Caco-2 (cell line): ENCODE measurements at regions not wholly inside any gene's neighbourhood (a gene's known extent, or its start where the extent isn't known, plus 50 kb on each side); places are given as distances from the start of the nearest gene placed in this dataset.

Experiments used
- BruUV-seq: library from RNA; stranded (reverse); fragments of 400-500 nt; replicated peaks from 2 replicates; lab custom pipeline; 2021; lab: Mats Ljungman, UMichigan
- CTCF ChIA-PET: fragments of 300-600 bp; sonication (Branson Sonifier 250); formaldehyde crosslinking; loops from one replicate; lab custom pipeline; 2022; ENCODE audit warnings: antibody characterized with exemption; lab: Charles Lee
- POLR2A ChIA-PET: fragments of 300-600 bp; sonication (Branson Sonifier 250); formaldehyde crosslinking; loops from one replicate; lab custom pipeline; 2022; ENCODE audit warnings: antibody characterized with exemption; lab: Charles Lee
- DNase-seq, 2 experiments: peaks; one replicate each; pipeline versions ENCODE4 v3.0.0 to v3.0.0-alpha.2; 2020 to 2022
- H3K27me3 ChIP-seq: replicated peaks from 2 replicates; pipeline ENCODE4 v1.6.0; 2011; ENCODE audit warnings: low read length; ENCODE audit not compliant: control insufficient read depth, insufficient read depth
- H3K36me3 ChIP-seq: 2 replicates; pipeline ENCODE4 v1.5.1; 2011; ENCODE audit warnings: low read length; ENCODE audit not compliant: control insufficient read depth, insufficient read depth
- H3K4me1 ChIP-seq: fragments of 250-450 bp; sonication (Bioruptor Pico); 2 replicates; pipeline ENCODE4 v1.5.1; 2020; ENCODE audit warnings: mild to moderate bottlenecking
- H3K4me3 ChIP-seq: 2 replicates; pipeline ENCODE4 v1.5.1; 2011; ENCODE audit warnings: low read depth, mild to moderate bottlenecking, control low read depth, low read length
- H3K9me3 ChIP-seq: fragments of 250-450 bp; sonication (Bioruptor Pico); 2 replicates; pipeline ENCODE4 v1.5.1; 2020; ENCODE audit warnings: mild to moderate bottlenecking, moderate library complexity
- H3K27ac Mint-ChIP-seq: one replicate; pipeline ENCODE4 v1.8.0; 2022; ENCODE audit warnings: mixed read lengths; ENCODE audit not compliant: unreplicated experiment
- H3K27me3 Mint-ChIP-seq: one replicate; pipeline ENCODE4 v1.8.0; 2022; ENCODE audit warnings: mixed read lengths; ENCODE audit not compliant: insufficient read depth, unreplicated experiment
- H3K36me3 Mint-ChIP-seq: one replicate; pipeline ENCODE4 v1.8.0; 2022; ENCODE audit warnings: mild to moderate bottlenecking, mixed read lengths; ENCODE audit not compliant: insufficient read depth, unreplicated experiment
- H3K4me1 Mint-ChIP-seq: one replicate; pipeline ENCODE4 v1.8.0; 2022; ENCODE audit warnings: low read depth, mixed read lengths; ENCODE audit not compliant: unreplicated experiment
- H3K4me3 Mint-ChIP-seq: one replicate; pipeline ENCODE4 v1.8.0; 2022; ENCODE audit warnings: mild to moderate bottlenecking, moderate library complexity, mixed read lengths; ENCODE audit not compliant: unreplicated experiment
- H3K9me3 Mint-ChIP-seq: one replicate; pipeline ENCODE4 v1.8.0; 2022; ENCODE audit warnings: mixed read lengths; ENCODE audit not compliant: unreplicated experiment
- CTCF ChIP-seq, 2 experiments: fragments of 200-600 bp in 1 of 2; IDR thresholded peaks; 1 replicate in 1 of 2; 2 replicates in 1 of 2; pipeline versions ENCODE4 v1.5.1 to v1.8.0; 2011 to 2022; ENCODE audit warnings: antibody characterized with exemption in 1 of 2, control low read depth in 1 of 2, inconsistent platforms in 1 of 2, low read depth in 1 of 2, low read length in 1 of 2, mild to moderate bottlenecking in 1 of 2, moderate library complexity in 1 of 2; ENCODE audit not compliant: insufficient read depth in 1 of 2, severe bottlenecking in 1 of 2, unreplicated experiment in 1 of 2
- intact Hi-C: fragments of 100-400 bp; cut with micrococcal nuclease; formaldehyde crosslinking; loops from one replicate; pipeline ENCODE4 v1.10.0; 2022; ENCODE audit not compliant: unreplicated experiment

GRCh38 chr2:82657106-82657505 is 1802.0 kb downstream of the SUCLG1 start:
- Mint-ChIP-seq H3K4me1 (no peaks in the 10 kb centered on the region), H3K4me3 (no peak overlapping the region), H3K36me3 (no peaks in the 10 kb centered on the region), H3K27me3 (no peaks in the 10 kb centered on the region), H3K27ac (no peak overlapping the region), H3K9me3 (no peaks in the 10 kb centered on the region)
- no peaks in the 10 kb centered on the region for H3K36me3 ChIP-seq
- no peak for DNase-seq
- no peaks in the 10 kb centered on the region for H3K9me3 ChIP-seq
- ChIA-PET POLR2A (no interaction called here), CTCF (no interaction called here)
- H3K4me3 ChIP-seq: no peak overlapping the region
- intact Hi-C loops: no loop called here
- no peaks in the 10 kb centered on the region for H3K27me3 ChIP-seq
- TF ChIP-seq CTCF (IDR thresholded peaks at IDR 0.05; ENCODE audit: insufficient read depth in 1 of 2, low read depth in 1 of 2, low read length in 1 of 2, severe bottlenecking in 1 of 2, unreplicated experiment in 1 of 2): no peak
- no TSS peak for BruUV-seq
- H3K4me1 ChIP-seq: no peaks in the 10 kb centered on the region

GRCh38 chr2:82656420-82656819 is 1802.7 kb downstream of the SUCLG1 start:
- no peaks in the 10 kb centered on the region for H3K36me3 ChIP-seq
- no peak overlapping the region for H3K27ac Mint-ChIP-seq
- no peaks in the 10 kb centered on the region for H3K27me3 ChIP-seq
- CTCF ChIA-PET: no interaction called here
- TF ChIP-seq CTCF (IDR thresholded peaks at IDR 0.05; ENCODE audit: insufficient read depth in 1 of 2, low read depth in 1 of 2, low read length in 1 of 2, severe bottlenecking in 1 of 2, unreplicated experiment in 1 of 2): no peak
- no peaks in the 10 kb centered on the region for H3K27me3 Mint-ChIP-seq
- no peak for DNase-seq
- POLR2A ChIA-PET: no interaction called here
- no peaks in the 10 kb centered on the region for H3K4me1 Mint-ChIP-seq
- no peak overlapping the region for H3K4me3 ChIP-seq
- no peaks in the 10 kb centered on the region for H3K36me3 Mint-ChIP-seq
- H3K9me3 Mint-ChIP-seq: no peaks in the 10 kb centered on the region
- no peak overlapping the region for H3K4me3 Mint-ChIP-seq
- no TSS peak for BruUV-seq
- H3K4me1 ChIP-seq: no peaks in the 10 kb centered on the region
- H3K9me3 ChIP-seq: no peaks in the 10 kb centered on the region
- intact Hi-C loops: no loop called here

GRCh38 chr2:82652117-82652516 is 1807.0 kb downstream of the SUCLG1 start:
- H3K9me3 Mint-ChIP-seq: peaks cover 12% of the 10 kb centered on the region
- no peaks in the 10 kb centered on the region for H3K36me3 ChIP-seq
- TF ChIP-seq CTCF (IDR thresholded peaks at IDR 0.05; ENCODE audit: insufficient read depth in 1 of 2, low read depth in 1 of 2, low read length in 1 of 2, severe bottlenecking in 1 of 2, unreplicated experiment in 1 of 2): no peak
- H3K27me3 Mint-ChIP-seq: no peaks in the 10 kb centered on the region
- H3K27ac Mint-ChIP-seq: no peak overlapping the region
- POLR2A ChIA-PET: no interaction called here
- no TSS peak for BruUV-seq
- H3K36me3 Mint-ChIP-seq: no peaks in the 10 kb centered on the region
- CTCF ChIA-PET: no interaction called here
- no peak overlapping the region for H3K4me3 ChIP-seq
- H3K4me3 Mint-ChIP-seq: no peak overlapping the region
- H3K27me3 ChIP-seq: no peaks in the 10 kb centered on the region
- H3K4me1 Mint-ChIP-seq: no peaks in the 10 kb centered on the region
- H3K4me1 ChIP-seq: no peaks in the 10 kb centered on the region
- intact Hi-C loops: no loop called here
- no peak for DNase-seq
- H3K9me3 ChIP-seq: no peaks in the 10 kb centered on the region
